ENCODE measurements at regions not wholly inside any gene's neighbourhood (a gene's known extent, or its start where the extent isn't known, plus 50 kb on each side); places are given as distances from the start of the nearest gene placed in this dataset.

- Histone ChIP-seq H3K36me3 (peaks cover 0 to 34% (median 0%) of the 10 kb centered on the region in 3 donors), H3K4me3 (no peak overlapping the region), H3K27me3 (no peaks in the 10 kb centered on the region), H3K9me3 (no peaks in the 10 kb centered on the region), H3K4me1 (peaks cover 0 to 5% (median 0%) of the 10 kb centered on the region in 3 donors), H3K27ac (no peak overlapping the region)
- 51 to 60% methylated on average over 2 of the region's 2 CpGs for WGBS, 2 donors
- no peak for DNase-seq
- no peak for TF ChIP-seq CTCF (IDR thresholded peaks at IDR 0.05)
- TF ChIP-seq POLR2A (IDR thresholded peaks at IDR 0.05) = no peak
- intact Hi-C loops (cut with DNase I) = no loop called here
These were observed 140.7 kb upstream of the PWP1 start for GRCh38 chr12:107544937-107545336.

GRCh38 chr12:107545737-107546353, 139.8 kb upstream of the PWP1 start:
- WGBS, 2 donors = 68 to 80% methylated on average over 6 of the region's 6 CpGs
- intact Hi-C loops (cut with DNase I) = no loop called here
- H3K9me3 ChIP-seq = no peaks in the 10 kb centered on the region
- no peak overlapping the region for H3K4me3 ChIP-seq
- H3K27me3 ChIP-seq = no peaks in the 10 kb centered on the region
- peaks cover 0 to 5% (median 0%) of the 10 kb centered on the region in 3 donors for H3K4me1 ChIP-seq
- H3K27ac ChIP-seq = no peak overlapping the region
- DNase-seq = no peak
- TF ChIP-seq CTCF (IDR thresholded peaks at IDR 0.05) (no peak), POLR2A (IDR thresholded peaks at IDR 0.05) (no peak)
- peaks cover 0 to 34% (median 0%) of the 10 kb centered on the region in 3 donors for H3K36me3 ChIP-seq

GRCh38 chr12:107547389-107547788, 138.2 kb upstream of the PWP1 start:
- intact Hi-C loops (cut with DNase I) = no loop called here
- Histone ChIP-seq H3K27ac (no peak overlapping the region), H3K36me3 (peaks cover 0 to 34% (median 0%) of the 10 kb centered on the region in 3 donors), H3K4me3 (no peak overlapping the region), H3K9me3 (no peaks in the 10 kb centered on the region), H3K27me3 (no peaks in the 10 kb centered on the region), H3K4me1 (peaks cover 0 to 5% (median 0%) of the 10 kb centered on the region in 3 donors)
- WGBS, 2 donors = 88 to 96% methylated on average over 3 of the region's 3 CpGs
- no peak for DNase-seq
- TF ChIP-seq POLR2A (IDR thresholded peaks at IDR 0.05) (no peak), CTCF (IDR thresholded peaks at IDR 0.05) (no peak)

- WGBS, 2 donors = 91 to 95% methylated on average over 4 of the region's 4 CpGs
- no peak for DNase-seq
- Histone ChIP-seq H3K4me3 (no peak overlapping the region), H3K27ac (no peak overlapping the region), H3K4me1 (peaks cover 0 to 5% (median 0%) of the 10 kb centered on the region in 3 donors), H3K27me3 (no peaks in the 10 kb centered on the region), H3K36me3 (peaks cover 0 to 27% (median 0%) of the 10 kb centered on the region in 3 donors), H3K9me3 (no peaks in the 10 kb centered on the region)
- no peak for TF ChIP-seq POLR2A (IDR thresholded peaks at IDR 0.05)
- no peak for TF ChIP-seq CTCF (IDR thresholded peaks at IDR 0.05)
- intact Hi-C loops (cut with DNase I) = no loop called here
These were observed 135.7 kb upstream of the PWP1 start for GRCh38 chr12:107549651-107550480.

GRCh38 chr12:107551434-107551833, 134.2 kb upstream of the PWP1 start:
- intact Hi-C loops (cut with DNase I) = no loop called here

More at GRCh38 chr12:107551434-107551833, 134.2 kb upstream of the PWP1 start:
- no peak for TF ChIP-seq POLR2A (IDR thresholded peaks at IDR 0.05)
- TF ChIP-seq CTCF (IDR thresholded peaks at IDR 0.05) = no peak
- Histone ChIP-seq H3K9me3 (no peaks in the 10 kb centered on the region), H3K4me3 (no peak overlapping the region), H3K4me1 (no peaks in the 10 kb centered on the region), H3K36me3 (peaks cover 0 to 18% (median 0%) of the 10 kb centered on the region in 3 donors), H3K27ac (no peak overlapping the region), H3K27me3 (no peaks in the 10 kb centered on the region)
- no peak for DNase-seq

All from esophagus squamous epithelium (tissue), 5 donors.